NT2/D1 (cell line): ENCODE measurements at regions not wholly inside any gene's neighbourhood (a gene's known extent, or its start where the extent isn't known, plus 50 kb on each side); places are given as distances from the start of the nearest gene placed in this dataset.

Source experiments
- SUZ12 ChIP-seq: IDR thresholded peaks from 2 replicates; pipeline ENCODE4 v1.6.1; 2011; ENCODE audit not compliant: insufficient read length, insufficient read depth; ENCODE audit errors: extremely low read depth
- YY1 ChIP-seq: IDR thresholded peaks from 2 replicates; pipeline ENCODE4 v1.6.1; 2011; ENCODE audit not compliant: insufficient read length, insufficient read depth
- ZNF274 ChIP-seq: IDR thresholded peaks from 2 replicates; pipeline ENCODE4 v1.6.1; 2011; ENCODE audit warnings: mild to moderate bottlenecking, low read depth, low read length

GRCh38 chr9:115650768-115651167 is 502.8 kb upstream of the PAPPA start:
- TF ChIP-seq ZNF274 (no peak), YY1 (no peak), SUZ12 (no peak)
